AG09309 (cell line): ENCODE measurements at regions not wholly inside any gene's neighbourhood (a gene's known extent, or its start where the extent isn't known, plus 50 kb on each side); places are given as distances from the start of the nearest gene placed in this dataset.

ENCODE experiments used
- DNase-seq: peaks from one replicate; pipeline ENCODE4 v3.0.0-alpha.2; 2010; ENCODE audit warnings: low read depth
- H3K4me3 ChIP-seq: 2 replicates; pipeline ENCODE4 v1.5.1; 2011; ENCODE audit warnings: mild to moderate bottlenecking, low read depth, low read length, moderate library complexity; ENCODE audit not compliant: control insufficient read depth
- CTCF ChIP-seq: IDR thresholded peaks from 2 replicates; pipeline ENCODE4 v1.5.1; 2011; ENCODE audit warnings: mild to moderate bottlenecking, low read depth, low read length, inconsistent platforms; ENCODE audit not compliant: insufficient read depth, control insufficient read depth; ENCODE audit errors: missing control alignments

- no peak for TF ChIP-seq CTCF
- DNase-seq, result peak; percentile 35
Measured at GRCh38 chr1:87869567-87869966, 540.9 kb downstream of the LMO4 start.

GRCh38 chr1:87872189-87872588 is 543.5 kb downstream of the LMO4 start:
- no peak overlapping the region for H3K4me3 ChIP-seq
- no peak for TF ChIP-seq CTCF
- no peak for DNase-seq

More at GRCh38 chr1:87869567-87869966, 540.9 kb downstream of the LMO4 start:
- no peak overlapping the region for H3K4me3 ChIP-seq

DNA sequence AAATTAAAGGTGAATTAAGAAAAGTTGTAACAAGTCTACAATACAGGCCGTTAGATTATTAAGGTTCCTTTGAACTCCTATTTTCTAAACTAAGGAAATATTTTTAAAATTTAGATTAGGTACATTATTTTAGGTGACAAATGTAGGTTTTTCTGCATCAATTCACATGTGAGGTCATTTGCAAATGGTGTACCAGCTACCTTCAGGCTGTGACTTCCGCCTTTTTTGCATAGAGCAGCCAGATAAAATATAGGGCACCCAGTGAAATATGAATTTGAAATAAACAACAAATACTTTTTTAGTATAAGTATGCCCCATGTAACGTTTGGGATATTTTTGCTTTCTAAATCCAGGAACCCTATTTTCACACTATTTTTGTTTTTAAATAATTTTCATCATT is 544.0 kb downstream of the LMO4 start:
- H3K4me3 ChIP-seq, result no peak overlapping the region
- no peak for DNase-seq
- TF ChIP-seq CTCF, result no peak

DNA sequence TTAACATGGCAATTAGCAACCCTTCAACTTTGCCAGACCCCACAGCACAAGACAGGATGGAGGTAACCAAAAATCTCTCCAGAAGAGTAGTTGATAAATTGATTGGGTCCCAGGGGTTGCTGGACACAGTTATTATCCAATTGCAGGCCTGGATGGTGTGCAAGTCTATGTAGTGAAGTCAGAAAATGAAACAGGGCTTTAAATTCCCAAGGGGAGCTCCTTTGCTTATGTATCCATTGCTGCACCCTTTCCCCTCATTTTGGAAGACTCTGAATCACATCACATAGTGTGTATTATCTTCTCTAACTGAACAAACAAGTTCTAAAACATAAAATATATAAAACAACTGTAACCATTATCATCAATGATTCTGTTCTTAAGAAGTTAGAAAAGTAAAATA is 550.2 kb downstream of the LMO4 start:
- no peak for DNase-seq
- no peak overlapping the region for H3K4me3 ChIP-seq
- TF ChIP-seq CTCF, result no peak

- TF ChIP-seq CTCF, result no peak
- no peak overlapping the region for H3K4me3 ChIP-seq
- DNase-seq, result no peak
Measured at GRCh38 chr1:87880098-87880760, 551.5 kb downstream of the LMO4 start.

GRCh38 chr1:87880764-87881163 is 552.1 kb downstream of the LMO4 start:
- H3K4me3 ChIP-seq, result no peak overlapping the region
- peak; percentile 8 for DNase-seq
- TF ChIP-seq CTCF, result no peak
